ENCODE measurements at regions not wholly inside any gene's neighbourhood (a gene's known extent, or its start where the extent isn't known, plus 50 kb on each side); places are given as distances from the start of the nearest gene placed in this dataset.

DNA sequence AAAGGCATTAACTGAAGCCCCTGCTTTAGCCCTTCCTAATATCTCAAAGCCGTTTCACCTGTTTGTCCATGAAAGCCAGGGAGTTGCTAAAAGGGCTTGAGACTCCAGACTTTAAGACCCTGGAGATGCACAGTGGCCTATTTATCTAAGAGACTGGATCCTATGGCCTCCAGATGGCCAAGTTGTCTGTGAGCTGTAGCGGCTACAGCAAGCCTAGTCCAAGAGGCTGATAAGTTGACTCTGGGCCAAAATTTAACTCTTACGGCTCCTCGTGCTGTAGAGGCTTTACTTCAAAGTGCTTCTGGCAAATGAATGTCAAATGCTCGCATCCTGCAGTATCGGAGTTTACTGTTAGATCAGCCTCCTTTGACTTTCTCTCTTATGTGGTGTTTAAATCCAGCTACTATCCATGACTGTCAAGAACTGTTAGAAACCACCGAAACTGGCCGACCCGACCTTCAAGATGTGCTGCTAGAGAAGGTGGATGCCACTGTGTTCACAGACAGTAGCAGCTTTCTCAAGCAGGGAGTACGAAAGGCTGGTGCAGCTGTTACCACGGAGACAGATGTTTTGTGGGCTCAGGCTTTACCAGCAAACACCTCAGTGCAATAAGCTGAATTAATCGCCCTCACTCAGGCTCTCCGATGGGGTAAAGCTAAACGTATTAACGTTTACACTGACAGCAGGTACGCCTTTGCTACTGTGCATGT lies 336.7 kb upstream of the CNTNAP5 start:
- FAIRE-seq: no peak

DNA sequence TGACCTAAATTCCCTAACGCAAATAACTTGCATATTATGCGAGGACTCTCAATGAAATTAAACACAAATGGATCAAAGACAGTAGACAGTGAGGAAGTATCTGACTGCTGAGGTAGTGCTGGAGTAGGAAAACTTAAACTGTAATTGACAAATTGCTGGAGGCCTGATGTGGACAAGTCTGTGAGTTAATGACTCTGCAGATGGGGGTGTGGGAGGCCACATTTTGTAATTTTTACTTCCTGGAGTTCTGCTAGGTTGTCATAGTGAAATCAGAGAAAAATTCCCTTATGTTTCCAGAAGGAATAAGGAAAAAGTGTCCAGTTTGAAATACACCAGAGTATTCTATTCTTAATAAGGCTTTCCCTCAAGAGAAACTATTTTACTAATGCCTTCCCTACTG lies 333.0 kb upstream of the CNTNAP5 start:
- DNase-seq (no peak), FAIRE-seq (no peak)
- TF ChIP-seq, protein P1, sequence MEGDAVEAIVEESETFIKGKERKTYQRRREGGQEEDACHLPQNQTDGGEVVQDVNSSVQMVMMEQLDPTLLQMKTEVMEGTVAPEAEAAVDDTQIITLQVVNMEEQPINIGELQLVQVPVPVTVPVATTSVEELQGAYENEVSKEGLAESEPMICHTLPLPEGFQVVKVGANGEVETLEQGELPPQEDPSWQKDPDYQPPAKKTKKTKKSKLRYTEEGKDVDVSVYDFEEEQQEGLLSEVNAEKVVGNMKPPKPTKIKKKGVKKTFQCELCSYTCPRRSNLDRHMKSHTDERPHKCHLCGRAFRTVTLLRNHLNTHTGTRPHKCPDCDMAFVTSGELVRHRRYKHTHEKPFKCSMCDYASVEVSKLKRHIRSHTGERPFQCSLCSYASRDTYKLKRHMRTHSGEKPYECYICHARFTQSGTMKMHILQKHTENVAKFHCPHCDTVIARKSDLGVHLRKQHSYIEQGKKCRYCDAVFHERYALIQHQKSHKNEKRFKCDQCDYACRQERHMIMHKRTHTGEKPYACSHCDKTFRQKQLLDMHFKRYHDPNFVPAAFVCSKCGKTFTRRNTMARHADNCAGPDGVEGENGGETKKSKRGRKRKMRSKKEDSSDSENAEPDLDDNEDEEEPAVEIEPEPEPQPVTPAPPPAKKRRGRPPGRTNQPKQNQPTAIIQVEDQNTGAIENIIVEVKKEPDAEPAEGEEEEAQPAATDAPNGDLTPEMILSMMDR (IDR thresholded peaks at IDR 0.05; ENCODE audit: borderline replicate concordance, extremely low read depth, insufficient read depth): no peak
- Histone ChIP-seq H3K27me3 (ENCODE audit: control insufficient read depth, insufficient read depth, low read length) (no peaks in the 10 kb centered on the region), H3K27ac (ENCODE audit: low read depth in 2 of 2, low read length in 2 of 2) (no peak overlapping the region), H3K9ac (ENCODE audit: low read length in 3 of 3) (no peak overlapping the region), H3K4me1 (ENCODE audit: control insufficient read depth in 2 of 3, insufficient read depth in 2 of 3, low read depth in 1 of 3, low read length in 3 of 3) (no peaks in the 10 kb centered on the region), H3K9me3 (ENCODE audit: control insufficient read depth in 2 of 3, insufficient read depth in 1 of 3, low read length in 3 of 3) (no peaks in the 10 kb centered on the region), H3K36me3 (ENCODE audit: control insufficient read depth in 2 of 3, insufficient read depth in 3 of 3, low read length in 3 of 3) (no peaks in the 10 kb centered on the region), H3K4me3 (ENCODE audit: low read length in 3 of 3) (no peak overlapping the region)
- intact Hi-C loops (cut with DNase I): no loop called here

More for the DNA sequence above, 336.7 kb upstream of the CNTNAP5 start:
- no peak for DNase-seq
- Histone ChIP-seq H3K9ac (ENCODE audit: low read length in 3 of 3) (no peak overlapping the region), H3K27me3 (ENCODE audit: control insufficient read depth, insufficient read depth, low read length) (no peaks in the 10 kb centered on the region), H3K4me3 (ENCODE audit: low read length in 3 of 3) (no peak overlapping the region), H3K36me3 (ENCODE audit: control insufficient read depth in 2 of 3, insufficient read depth in 3 of 3, low read length in 3 of 3) (no peaks in the 10 kb centered on the region), H3K27ac (ENCODE audit: low read depth in 2 of 2, low read length in 2 of 2) (no peak overlapping the region), H3K9me3 (ENCODE audit: control insufficient read depth in 2 of 3, insufficient read depth in 1 of 3, low read length in 3 of 3) (no peaks in the 10 kb centered on the region), H3K4me1 (ENCODE audit: control insufficient read depth in 2 of 3, insufficient read depth in 2 of 3, low read depth in 1 of 3, low read length in 3 of 3) (no peaks in the 10 kb centered on the region)
- intact Hi-C loops (cut with DNase I): no loop called here
- TF ChIP-seq, protein P1 (IDR thresholded peaks at IDR 0.05; ENCODE audit: borderline replicate concordance, extremely low read depth, insufficient read depth): no peak

DNA sequence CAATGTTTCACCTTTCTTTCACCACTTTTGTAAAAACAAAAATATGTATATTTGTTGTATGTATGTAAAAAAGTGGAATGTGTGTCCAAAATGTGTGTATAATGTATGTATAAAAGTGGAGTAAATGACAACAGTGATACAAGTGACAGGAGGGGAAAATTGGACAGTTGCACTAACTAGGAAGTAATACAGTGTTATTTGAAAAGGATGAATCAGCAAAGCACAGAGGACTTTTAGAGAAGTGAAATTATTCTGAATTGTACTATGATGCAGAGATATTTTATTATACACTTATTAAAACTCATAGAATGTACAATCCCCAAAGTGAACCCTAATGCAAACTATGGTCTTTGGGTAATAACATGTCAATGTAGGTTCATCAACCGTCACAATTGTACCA lies 331.3 kb upstream of the CNTNAP5 start:
- intact Hi-C loops (cut with DNase I): no loop called here
- FAIRE-seq: no peak

More for the DNA sequence above, 331.3 kb upstream of the CNTNAP5 start:
- TF ChIP-seq, protein P1 (IDR thresholded peaks at IDR 0.05; ENCODE audit: borderline replicate concordance, extremely low read depth, insufficient read depth): no peak
- no peak overlapping the region for H3K4me3 ChIP-seq (ENCODE audit: low read length in 3 of 3)
- DNase-seq: no peak
- H3K4me1 ChIP-seq (ENCODE audit: control insufficient read depth in 2 of 3, insufficient read depth in 2 of 3, low read depth in 1 of 3, low read length in 3 of 3): no peaks in the 10 kb centered on the region
- no peaks in the 10 kb centered on the region for H3K27me3 ChIP-seq (ENCODE audit: control insufficient read depth, insufficient read depth, low read length)
- H3K36me3 ChIP-seq (ENCODE audit: control insufficient read depth in 2 of 3, insufficient read depth in 3 of 3, low read length in 3 of 3): no peaks in the 10 kb centered on the region
- no peaks in the 10 kb centered on the region for H3K9me3 ChIP-seq (ENCODE audit: control insufficient read depth in 2 of 3, insufficient read depth in 1 of 3, low read length in 3 of 3)
- H3K27ac ChIP-seq (ENCODE audit: low read depth in 2 of 2, low read length in 2 of 2): no peak overlapping the region
- no peak overlapping the region for H3K9ac ChIP-seq (ENCODE audit: low read length in 3 of 3)
